Activated CD4-positive, alpha-beta T cell treated with anti-CD3 and anti-CD28 coated beads, Interleukin-2, amount 50 U/mL, for 48 hours (primary cell): ENCODE measurements at regions not wholly inside any gene's neighbourhood (a gene's known extent, or its start where the extent isn't known, plus 50 kb on each side); places are given as distances from the start of the nearest gene placed in this dataset.

Experiments used
- DNase-seq, 2 experiments: peaks; one replicate each; pipeline ENCODE4 v3.0.0-alpha.2; 2020

GRCh38 chr1:229069176-229069575, 201.7 kb upstream of the RAB4A start:
- no peak for DNase-seq

GRCh38 chr1:229070168-229070567, 200.7 kb upstream of the RAB4A start:
- no peak for DNase-seq

GRCh38 chr1:229073251-229073650, 197.7 kb upstream of the RAB4A start:
- DNase-seq = no peak

GRCh38 chr1:229075217-229075616, 195.7 kb upstream of the RAB4A start:
- DNase-seq = no peak

GRCh38 chr1:229075716-229076115, 195.2 kb upstream of the RAB4A start:
- DNase-seq = no peak

GRCh38 chr1:229076195-229076594, 194.7 kb upstream of the RAB4A start:
- no peak for DNase-seq

GRCh38 chr1:229079016-229079595, 191.8 kb upstream of the RAB4A start:
- DNase-seq = no peak

GRCh38 chr1:229080361-229080760, 190.6 kb upstream of the RAB4A start:
- no peak for DNase-seq

- no peak for DNase-seq
Observed at GRCh38 chr1:229085291-229085690, 185.6 kb upstream of the RAB4A start.

- no peak for DNase-seq
Observed at GRCh38 chr1:229086091-229086490, 184.8 kb upstream of the RAB4A start.

- no peak for DNase-seq
Observed at GRCh38 chr1:229086686-229087085, 184.2 kb upstream of the RAB4A start.

- no peak for DNase-seq
Observed at GRCh38 chr1:229087339-229087738, 183.6 kb upstream of the RAB4A start.

GRCh38 chr1:229087906-229088305, 183.0 kb upstream of the RAB4A start:
- DNase-seq = no peak

- DNase-seq = no peak
Observed at GRCh38 chr1:229088711-229089110, 182.2 kb upstream of the RAB4A start.

GRCh38 chr1:229089586-229090208, 181.2 kb upstream of the RAB4A start:
- no peak for DNase-seq

- no peak for DNase-seq
Observed at GRCh38 chr1:229091721-229092136, 179.2 kb upstream of the RAB4A start.

GRCh38 chr1:229092377-229093237, 178.3 kb upstream of the RAB4A start:
- DNase-seq = no peak

GRCh38 chr1:229093238-229093540, 177.7 kb upstream of the RAB4A start:
- no peak for DNase-seq

GRCh38 chr1:229093609-229094336, 177.1 kb upstream of the RAB4A start:
- no peak for DNase-seq

- DNase-seq = no peak
Observed at GRCh38 chr1:229094476-229095311, 176.2 kb upstream of the RAB4A start.

- DNase-seq = no peak
Observed at GRCh38 chr1:229095325-229095724, 175.6 kb upstream of the RAB4A start.

- DNase-seq = no peak
Observed at GRCh38 chr1:229097356-229097755, 173.6 kb upstream of the RAB4A start.

GRCh38 chr1:229098361-229098760, 172.6 kb upstream of the RAB4A start:
- no peak for DNase-seq
